Heart right ventricle (tissue), 16 donors: ENCODE measurements at regions not wholly inside any gene's neighbourhood (a gene's known extent, or its start where the extent isn't known, plus 50 kb on each side); places are given as distances from the start of the nearest gene placed in this dataset.

Experiments used
- ATAC-seq, 8 donors: fragments of 200-7000 bp; cut with Tn5 transposase; one replicate each; pipeline ENCODE4 v1.9.1; 2020; ENCODE audit warnings: mild to moderate bottlenecking in 8 of 8, moderate library complexity in 8 of 8, moderate number of reproducible peaks in 1 of 8
- DNase-seq, 2 donors: peaks; one replicate each; pipeline ENCODE4 v3.0.0-alpha.2; 2020
- H3K27ac ChIP-seq, 10 donors: fragments of 200-600 bp; sonication (generic) in 2 of 10; one replicate each; pipeline versions ENCODE4 v1.5.0 to v1.8.0; 2020 to 2022; ENCODE audit warnings: mild to moderate bottlenecking in 3 of 10
- H3K27me3 ChIP-seq, 7 donors: fragments of 200-600 bp; one replicate each; pipeline ENCODE4 v1.8.0; 2021 to 2022; ENCODE audit warnings: mild to moderate bottlenecking in 2 of 7
- H3K36me3 ChIP-seq, 9 donors: fragments of 200-600 bp; sonication (generic) in 1 of 9; one replicate each; pipeline versions ENCODE4 v1.5.0 to v1.8.0; 2020 to 2022; ENCODE audit warnings: mild to moderate bottlenecking in 2 of 9
- H3K4me1 ChIP-seq, 9 donors: fragments of 200-600 bp; sonication (generic) in 1 of 9; one replicate each; pipeline versions ENCODE4 v1.5.0 to v1.8.0; 2020 to 2022; ENCODE audit warnings: mild to moderate bottlenecking in 4 of 9
- H3K4me3 ChIP-seq, 10 donors: fragments of 200-600 bp; sonication (generic) in 2 of 10; one replicate each; pipeline versions ENCODE4 v1.5.0 to v1.8.0; 2020 to 2022; ENCODE audit warnings: mild to moderate bottlenecking in 7 of 10, moderate library complexity in 2 of 10
- H3K9me3 ChIP-seq, 11 donors: fragments of 200-600 bp in 10 of 11; sonication (generic) in 2 of 11; one replicate each; pipeline versions ENCODE4 v1.5.0 to v1.8.0; 2013 to 2022; ENCODE audit warnings: mild to moderate bottlenecking in 2 of 11, control low read depth in 1 of 11, moderate library complexity in 1 of 11
- WGBS, 2 donors: extraction: QIAGEN DNeasy Blood & Tissue Kit; methylation state at CpG; one replicate each; pipeline ENCODE4 v1.1.7; 2013; ENCODE audit warnings: inconsistent platforms in 1 of 2; 5-methylcytosine and 5-hydroxymethylcytosine counted together
- intact Hi-C, 10 donors: fragments of 100-400 bp; cut with DNase I; formaldehyde crosslinking; loops; one replicate each; pipeline versions ENCODE4 v1.11.1 to v1.14.2; 2022
- TF ChIP-seq, protein P1 (sequence below), 9 donors: fragments of 200-600 bp; sonication (generic) in 2 of 9; IDR thresholded peaks; one replicate each; pipeline versions ENCODE4 v1.5.0 to v1.8.0; 2021 to 2022; ENCODE audit warnings: antibody characterized with exemption in 9 of 9, mild to moderate bottlenecking in 5 of 9, moderate library complexity in 1 of 9
- donor health status: Arrhythmogenic right ventricular cardiomyopathy.
- donor health status: ischemic (EF 13 %, LVEDD 7.1; RV severe dilation, severe dysfunction).
- donor health status: healthy with polysubstance abuse.
- donor health status: DM: no; HTN: yes; CAD: no.
- donor health status: DM: no; HTN: no; CAD: no.
- donor health status: ischemic (EF 25% LVEDD 6.9; RV normal size, moderate dysfunction).
- donor health status: ischemic (EF 25% LVEDD 5.7; RV mildly dilated, moderate dysfunction).
- donor health status: healthy.
- donor health status: DM: yes; HTN: yes; CAD: no.
- donor health status: Ischemic cardiomyopathy.
- donor health status: ischemic (EF 35%, LVEDD 5.7; RV mildly dilated, moderate dysfunction).
- donor health status: nonischemic (EF 11% LVEDD 7.7; RV severe dilation, severe dysfunction).
- donor health status: DM: yes; HTN: yes; CAD: no.
- donor health status: PGD.
- donor health status: ischemic (EF 29% LVEDD 5.4; RV normal size, mild dysfunction).
- donor health status: nonischemic (EF 23%, LVEDD 6.1; RV moderate dilation, normal function).

GRCh38 chr16:27736431-27736830, 186.5 kb downstream of the KATNIP start:
- no peak for ATAC-seq
- Histone ChIP-seq H3K9me3 (no peaks in the 10 kb centered on the region), H3K27ac (no peak overlapping the region), H3K4me3 (no peak overlapping the region), H3K36me3 (peaks cover 0 to 47% (median 0%) of the 10 kb centered on the region in 9 donors), H3K27me3 (no peaks in the 10 kb centered on the region), H3K4me1 (no peaks in the 10 kb centered on the region)
- TF ChIP-seq, protein P1, sequence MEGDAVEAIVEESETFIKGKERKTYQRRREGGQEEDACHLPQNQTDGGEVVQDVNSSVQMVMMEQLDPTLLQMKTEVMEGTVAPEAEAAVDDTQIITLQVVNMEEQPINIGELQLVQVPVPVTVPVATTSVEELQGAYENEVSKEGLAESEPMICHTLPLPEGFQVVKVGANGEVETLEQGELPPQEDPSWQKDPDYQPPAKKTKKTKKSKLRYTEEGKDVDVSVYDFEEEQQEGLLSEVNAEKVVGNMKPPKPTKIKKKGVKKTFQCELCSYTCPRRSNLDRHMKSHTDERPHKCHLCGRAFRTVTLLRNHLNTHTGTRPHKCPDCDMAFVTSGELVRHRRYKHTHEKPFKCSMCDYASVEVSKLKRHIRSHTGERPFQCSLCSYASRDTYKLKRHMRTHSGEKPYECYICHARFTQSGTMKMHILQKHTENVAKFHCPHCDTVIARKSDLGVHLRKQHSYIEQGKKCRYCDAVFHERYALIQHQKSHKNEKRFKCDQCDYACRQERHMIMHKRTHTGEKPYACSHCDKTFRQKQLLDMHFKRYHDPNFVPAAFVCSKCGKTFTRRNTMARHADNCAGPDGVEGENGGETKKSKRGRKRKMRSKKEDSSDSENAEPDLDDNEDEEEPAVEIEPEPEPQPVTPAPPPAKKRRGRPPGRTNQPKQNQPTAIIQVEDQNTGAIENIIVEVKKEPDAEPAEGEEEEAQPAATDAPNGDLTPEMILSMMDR (IDR thresholded peaks at IDR 0.05), result no peak
- intact Hi-C loops, result no loop called here
- DNase-seq, result no peak
- 95 to 97% methylated on average over 6 of the region's 6 CpGs for WGBS, 2 donors

DNA sequence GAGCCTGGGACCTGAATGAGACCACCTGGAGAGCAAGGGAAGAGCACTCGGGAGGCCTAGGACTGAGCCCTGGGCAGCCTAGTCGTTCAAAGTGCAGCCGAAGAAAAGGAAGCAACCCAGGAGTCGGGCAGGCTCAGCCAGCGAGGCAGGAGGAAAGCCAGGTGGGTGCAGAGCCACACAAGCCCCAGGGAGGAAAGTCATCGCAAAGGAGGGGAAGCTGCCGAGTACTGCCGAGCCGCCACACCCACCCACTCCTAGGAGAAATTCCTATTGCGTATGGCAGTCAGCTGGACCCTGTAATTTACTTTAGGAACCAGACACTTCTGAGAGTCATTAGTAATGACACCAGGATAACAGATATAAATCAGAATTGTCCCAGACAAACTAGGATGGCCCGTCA, 187.6 kb downstream of the KATNIP start:
- no peaks in the 10 kb centered on the region for H3K9me3 ChIP-seq
- intact Hi-C loops, result no loop called here
- DNase-seq, result no peak
- H3K4me1 ChIP-seq, result no peaks in the 10 kb centered on the region
- peaks cover 0 to 56% (median 5%) of the 10 kb centered on the region in 9 donors for H3K36me3 ChIP-seq
- TF ChIP-seq, protein P1 (IDR thresholded peaks at IDR 0.05), result no peak
- H3K27ac ChIP-seq, result no peak overlapping the region
- H3K27me3 ChIP-seq, result no peaks in the 10 kb centered on the region
- WGBS, 2 donors, result 91 to 93% methylated on average over 11 of the region's 11 CpGs
- H3K4me3 ChIP-seq, result no peak overlapping the region
- no peak for ATAC-seq
